Non-pigmented ciliary epithelial cell (primary cell): ENCODE measurements at regions not wholly inside any gene's neighbourhood (a gene's known extent, or its start where the extent isn't known, plus 50 kb on each side); places are given as distances from the start of the nearest gene placed in this dataset.
"Not testable (repeated sequence)": the region's sequence is repeated elsewhere in the genome, so short reads cannot be mapped to it uniquely, and the experiment has no call there.

Source experiments
- DNase-seq: peaks from one replicate; pipeline ENCODE4 v3.0.0-alpha.2; 2010; ENCODE audit warnings: low read depth

GRCh38 chr2:221914334-221914880 is 342.3 kb upstream of the EPHA4 start:
- no peak for DNase-seq

- no peak for DNase-seq
Measured at GRCh38 chr2:221911890-221912289, 339.8 kb upstream of the EPHA4 start.

GRCh38 chr2:221911321-221911720 is 339.2 kb upstream of the EPHA4 start:
- DNase-seq: no peak

GRCh38 chr2:221908518-221908917 is 336.4 kb upstream of the EPHA4 start:
- DNase-seq: no peak

- no peak for DNase-seq
Measured at GRCh38 chr2:221897718-221898117, 325.6 kb upstream of the EPHA4 start.

- peak; percentile 3 for DNase-seq
Measured at GRCh38 chr2:221896505-221897151, 324.5 kb upstream of the EPHA4 start.

GRCh38 chr2:221895366-221896121 is 323.4 kb upstream of the EPHA4 start:
- DNase-seq: no peak

- DNase-seq: no peak
Measured at GRCh38 chr2:221893501-221893900, 321.4 kb upstream of the EPHA4 start.

- not testable (repeated sequence) for DNase-seq
Measured at GRCh38 chr2:221892006-221892405, 319.9 kb upstream of the EPHA4 start.

- no peak for DNase-seq
Measured at GRCh38 chr2:221883976-221884375, 311.9 kb upstream of the EPHA4 start.

- DNase-seq: no peak
Measured at GRCh38 chr2:221876016-221876415, 303.9 kb upstream of the EPHA4 start.

- no peak for DNase-seq
Measured at GRCh38 chr2:221874444-221874843, 302.3 kb upstream of the EPHA4 start.

GRCh38 chr2:221857719-221858118 is 285.6 kb upstream of the EPHA4 start:
- no peak for DNase-seq

GRCh38 chr2:221853297-221853696 is 281.2 kb upstream of the EPHA4 start:
- no peak for DNase-seq

- no peak for DNase-seq
Measured at GRCh38 chr2:221851531-221852045, 279.5 kb upstream of the EPHA4 start.

GRCh38 chr2:221850076-221850475 is 278.0 kb upstream of the EPHA4 start:
- no peak for DNase-seq

- no peak for DNase-seq
Measured at GRCh38 chr2:221848286-221848685, 276.2 kb upstream of the EPHA4 start.

- DNase-seq: no peak
Measured at GRCh38 chr2:221845021-221845365, 272.9 kb upstream of the EPHA4 start.

- DNase-seq: no peak
Measured at GRCh38 chr2:221844212-221845020, 272.3 kb upstream of the EPHA4 start.

- DNase-seq: no peak
Measured at GRCh38 chr2:221836095-221836494, 264.0 kb upstream of the EPHA4 start.

GRCh38 chr2:221833966-221834365 is 261.9 kb upstream of the EPHA4 start:
- no peak for DNase-seq

- no peak for DNase-seq
Measured at GRCh38 chr2:221831051-221831450, 258.9 kb upstream of the EPHA4 start.
